Gastroesophageal sphincter (tissue), 4 donors: ENCODE measurements at regions not wholly inside any gene's neighbourhood (a gene's known extent, or its start where the extent isn't known, plus 50 kb on each side); places are given as distances from the start of the nearest gene placed in this dataset.

Source experiments
- ATAC-seq: fragments of 150-250 bp; one replicate; pipeline ENCODE4 v1.9.1; 2016; ENCODE audit warnings: mild to moderate bottlenecking, moderate library complexity
- H3K27ac ChIP-seq, 4 donors: fragments of 200-600 bp; sonication (generic) in 3 of 4; 1 replicate in 3 of 4; 2 replicates in 1 of 4; pipeline ENCODE4 v1.5.1; 2016 to 2019
- H3K27me3 ChIP-seq: fragments of 200-600 bp; sonication (generic); one replicate; pipeline ENCODE4 v1.5.1; 2019
- H3K36me3 ChIP-seq, 2 donors: fragments of 200-600 bp; sonication (generic); one replicate each; pipeline ENCODE4 v1.5.1; 2019; ENCODE audit warnings: control low read depth in 1 of 2
- H3K4me1 ChIP-seq, 3 donors: fragments of 200-600 bp; sonication (generic); 1 replicate in 2 of 3; 2 replicates in 1 of 3; pipeline ENCODE4 v1.5.1; 2016 to 2019; ENCODE audit warnings: control low read depth in 2 of 3
- H3K4me3 ChIP-seq, 2 donors: fragments of 200-600 bp; sonication (generic); one replicate each; pipeline ENCODE4 v1.5.1; 2019; ENCODE audit warnings: mild to moderate bottlenecking in 1 of 2, moderate library complexity in 1 of 2
- H3K9me3 ChIP-seq, 3 donors: fragments of 200-600 bp; sonication (generic); one replicate each; pipeline ENCODE4 v1.5.1; 2017 to 2019; ENCODE audit warnings: control low read depth in 2 of 3
- EP300 ChIP-seq: sonication (generic); formaldehyde crosslinking; IDR thresholded peaks from one replicate; pipeline ENCODE4 v1.6.1; 2017; ENCODE audit warnings: antibody characterized with exemption, mild to moderate bottlenecking
- POLR2A ChIP-seq, 2 donors: fragments of 450-650 bp; IDR thresholded peaks; one replicate each; pipeline ENCODE4 v1.6.1; 2017; ENCODE audit warnings: antibody characterized with exemption in 2 of 2, mild to moderate bottlenecking in 2 of 2, moderate library complexity in 1 of 2
- POLR2AphosphoS5 ChIP-seq: sonication (generic); formaldehyde crosslinking; IDR thresholded peaks from one replicate; pipeline ENCODE4 v1.6.1; 2017; ENCODE audit warnings: antibody characterized with exemption
- WGBS, 2 donors: methylation state at CpG; one replicate each; pipeline ENCODE4 v1.1.5; 2018; ENCODE audit warnings: low coverage in 1 of 2; 5-methylcytosine and 5-hydroxymethylcytosine counted together
- TF ChIP-seq, protein P1 (sequence below), 4 experiments: fragments of 200-600 bp in 2 of 4; fragments of 450-650 bp in 2 of 4; sonication (generic) in 1 of 4; IDR thresholded peaks; one replicate each; pipeline ENCODE4 v1.5.1; 2017 to 2019; ENCODE audit warnings: antibody characterized with exemption in 4 of 4, mild to moderate bottlenecking in 2 of 4, moderate library complexity in 2 of 4

DNA sequence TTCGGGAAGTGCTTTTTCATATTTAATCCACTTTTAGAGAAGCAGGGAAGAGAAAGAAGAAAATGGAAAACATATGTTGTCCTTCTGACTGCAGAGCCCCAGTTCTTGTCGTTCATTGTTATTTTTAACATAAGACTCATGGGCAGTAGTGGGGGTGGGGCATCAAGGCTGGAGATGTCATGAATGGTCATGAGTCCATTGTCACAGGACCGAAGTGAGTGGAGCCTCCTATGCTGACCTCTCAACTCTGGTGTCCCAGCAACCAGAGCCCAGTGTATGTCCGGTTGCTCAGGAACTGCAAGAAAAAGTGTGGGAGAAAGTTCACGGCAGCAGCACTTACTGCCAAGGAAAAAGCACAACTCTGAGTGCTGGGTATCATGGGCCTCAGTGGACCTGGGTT is 108.6 kb downstream of the BANF2 start:
- WGBS, 2 donors, result 19 to 27% methylated on average over 2 to 5 of the region's 5 CpGs
- Histone ChIP-seq H3K27me3 (no peaks in the 10 kb centered on the region), H3K27ac (peak overlapping the region in 3 of 4 donors; percentile 67 to 82 (median 76)), H3K9me3 (no peaks in the 10 kb centered on the region), H3K36me3 (no peaks in the 10 kb centered on the region), H3K4me3 (no peak overlapping the region), H3K4me1 (peaks cover 0 to 52% (median 29%) of the 10 kb centered on the region in 3 donors)
- peak; percentile 53 for ATAC-seq
- TF ChIP-seq POLR2A (IDR thresholded peaks at IDR 0.05), result no peak
- TF ChIP-seq, protein P1, sequence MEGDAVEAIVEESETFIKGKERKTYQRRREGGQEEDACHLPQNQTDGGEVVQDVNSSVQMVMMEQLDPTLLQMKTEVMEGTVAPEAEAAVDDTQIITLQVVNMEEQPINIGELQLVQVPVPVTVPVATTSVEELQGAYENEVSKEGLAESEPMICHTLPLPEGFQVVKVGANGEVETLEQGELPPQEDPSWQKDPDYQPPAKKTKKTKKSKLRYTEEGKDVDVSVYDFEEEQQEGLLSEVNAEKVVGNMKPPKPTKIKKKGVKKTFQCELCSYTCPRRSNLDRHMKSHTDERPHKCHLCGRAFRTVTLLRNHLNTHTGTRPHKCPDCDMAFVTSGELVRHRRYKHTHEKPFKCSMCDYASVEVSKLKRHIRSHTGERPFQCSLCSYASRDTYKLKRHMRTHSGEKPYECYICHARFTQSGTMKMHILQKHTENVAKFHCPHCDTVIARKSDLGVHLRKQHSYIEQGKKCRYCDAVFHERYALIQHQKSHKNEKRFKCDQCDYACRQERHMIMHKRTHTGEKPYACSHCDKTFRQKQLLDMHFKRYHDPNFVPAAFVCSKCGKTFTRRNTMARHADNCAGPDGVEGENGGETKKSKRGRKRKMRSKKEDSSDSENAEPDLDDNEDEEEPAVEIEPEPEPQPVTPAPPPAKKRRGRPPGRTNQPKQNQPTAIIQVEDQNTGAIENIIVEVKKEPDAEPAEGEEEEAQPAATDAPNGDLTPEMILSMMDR (IDR thresholded peaks at IDR 0.05), result no peak
- TF ChIP-seq EP300, result no peak
- TF ChIP-seq POLR2AphosphoS5, result no peak

DNA sequence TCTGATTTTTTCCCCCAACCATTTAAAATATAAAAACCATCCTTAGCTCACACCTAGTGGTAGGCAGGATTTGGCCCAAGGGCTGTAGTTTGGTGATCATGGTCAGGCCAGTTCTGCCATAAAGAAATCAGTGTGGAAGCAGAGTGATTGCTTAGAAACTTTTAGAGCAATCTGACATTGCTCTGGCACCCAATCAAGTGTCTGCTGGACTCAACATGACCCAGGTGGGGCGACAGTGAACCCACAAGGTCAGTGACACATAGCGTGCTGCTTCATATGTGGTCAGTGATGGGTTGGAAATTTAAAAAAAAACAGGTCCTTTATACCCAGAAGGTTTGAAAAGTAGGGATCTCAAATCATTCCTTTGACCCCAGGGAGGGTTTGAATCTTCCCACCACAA is 107.9 kb downstream of the BANF2 start:
- no peak for ATAC-seq
- TF ChIP-seq, protein P1 (IDR thresholded peaks at IDR 0.05), result no peak
- TF ChIP-seq EP300 (no peak), POLR2AphosphoS5 (no peak), POLR2A (IDR thresholded peaks at IDR 0.05) (no peak)
- no peaks in the 10 kb centered on the region for H3K27me3 ChIP-seq

DNA sequence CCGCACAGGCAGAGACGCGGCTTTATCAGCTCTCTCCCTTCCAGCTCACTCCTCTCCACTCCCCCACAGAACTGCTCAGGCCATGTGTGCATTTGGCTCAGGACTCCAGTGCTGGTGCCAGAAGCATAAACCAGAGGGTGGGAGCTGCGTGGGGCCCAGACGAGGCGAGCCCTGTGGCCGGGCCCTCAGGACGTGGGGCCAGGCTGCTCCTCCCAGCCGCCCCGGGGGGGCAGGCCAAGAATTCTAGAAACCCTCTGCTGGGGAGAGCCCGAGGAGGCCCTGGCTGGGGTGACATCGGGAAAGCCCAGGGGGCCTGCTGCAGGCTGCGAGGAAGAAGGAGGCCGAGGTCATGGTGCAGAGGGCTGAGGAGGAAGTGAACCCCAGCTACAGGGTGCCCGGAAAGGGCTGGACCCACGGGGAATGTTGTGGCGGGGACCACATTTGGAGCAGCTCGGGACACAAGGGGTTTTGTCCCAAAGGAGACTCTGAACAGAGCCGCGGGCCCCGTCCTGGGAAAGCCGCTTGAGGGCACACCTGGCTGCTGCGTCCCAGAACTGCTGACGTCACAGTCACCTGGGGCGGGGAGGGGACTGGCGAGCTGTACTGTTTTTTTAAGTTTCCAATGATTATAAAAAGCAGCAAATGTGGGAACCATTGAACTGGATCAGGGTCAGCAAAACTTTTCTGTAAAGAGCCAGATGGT is 107.1 kb downstream of the BANF2 start:
- no peaks in the 10 kb centered on the region for H3K9me3 ChIP-seq
- no peak overlapping the region for H3K4me3 ChIP-seq
- H3K36me3 ChIP-seq, result no peaks in the 10 kb centered on the region
- peaks cover 0 to 52% (median 29%) of the 10 kb centered on the region in 3 donors for H3K4me1 ChIP-seq
- no peaks in the 10 kb centered on the region for H3K27me3 ChIP-seq
- WGBS, 2 donors, result 36% methylated on average over 16 of the region's 26 CpGs; no CpG with 5 or more reads in 1 of the 2 donors
- H3K27ac ChIP-seq, result peak overlapping the region; percentile 26 to 82 (median 78)
- peak; percentile 74 for ATAC-seq
- TF ChIP-seq POLR2A (IDR thresholded peaks at IDR 0.05) (no peak), POLR2AphosphoS5 (peak; percentile 63)

More for the DNA sequence above, 107.9 kb downstream of the BANF2 start:
- no peaks in the 10 kb centered on the region for H3K9me3 ChIP-seq
- H3K36me3 ChIP-seq, result no peaks in the 10 kb centered on the region
- H3K27ac ChIP-seq, result peak overlapping the region in 3 of 4 donors; percentile 76 to 82 (median 79)
- H3K4me1 ChIP-seq, result peaks cover 0 to 52% (median 29%) of the 10 kb centered on the region in 3 donors
- 20 to 34% methylated on average over 2 of the region's 2 CpGs for WGBS, 2 donors
- no peak overlapping the region for H3K4me3 ChIP-seq

DNA sequence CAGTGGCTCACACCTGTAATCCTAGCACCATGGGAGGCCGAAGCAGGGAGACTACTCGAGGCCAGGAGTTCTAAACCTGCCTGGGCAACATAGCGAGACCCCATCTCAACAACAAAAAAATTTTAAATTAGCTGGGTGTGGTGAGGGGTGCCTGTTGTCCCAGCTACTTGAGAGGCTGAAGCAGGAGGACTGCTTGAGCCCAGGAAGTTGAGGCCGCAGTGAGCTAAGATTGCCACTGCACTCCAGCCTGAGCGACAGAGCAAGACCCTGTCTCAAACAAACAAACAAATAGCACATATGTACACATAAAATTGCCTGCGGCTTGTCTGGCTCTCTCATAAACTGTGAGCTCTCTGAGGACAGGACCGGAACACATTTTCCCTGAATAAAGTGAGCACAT is 106.3 kb downstream of the BANF2 start:
- no peak for TF ChIP-seq POLR2AphosphoS5
- TF ChIP-seq, protein P1 (IDR thresholded peaks at IDR 0.05), result no peak
- Histone ChIP-seq H3K27ac (peak overlapping the region; percentile 26 to 82 (median 78)), H3K9me3 (no peaks in the 10 kb centered on the region), H3K4me1 (peaks cover 0 to 52% (median 29%) of the 10 kb centered on the region in 3 donors), H3K4me3 (no peak overlapping the region), H3K27me3 (no peaks in the 10 kb centered on the region), H3K36me3 (no peaks in the 10 kb centered on the region)
- ATAC-seq, result no peak
- 82 to 100% methylated on average over 3 to 6 of the region's 7 CpGs for WGBS, 2 donors

DNA sequence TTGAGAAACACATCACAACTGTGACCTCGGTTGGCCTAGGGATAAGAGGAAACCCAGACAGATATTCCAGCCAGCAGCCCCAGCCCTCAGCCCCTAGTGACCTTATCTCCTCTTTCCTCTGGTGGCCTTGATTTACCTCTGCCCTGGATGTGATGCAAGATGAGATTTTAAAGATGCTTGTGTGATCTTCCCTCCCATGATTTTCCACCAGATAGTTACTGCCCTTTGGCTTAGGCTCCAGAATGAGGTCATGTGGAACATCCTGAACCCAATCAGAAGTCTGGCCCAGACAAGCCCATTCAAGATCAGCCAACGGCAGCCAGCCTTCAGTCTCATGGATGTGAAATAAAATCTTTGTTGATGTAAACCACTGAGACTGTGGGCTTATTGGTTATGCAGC is 104.0 kb downstream of the BANF2 start:
- no peak for TF ChIP-seq EP300
- TF ChIP-seq POLR2AphosphoS5, result peak; percentile 19
- 52 to 69% methylated on average over 2 of the region's 2 CpGs for WGBS, 2 donors
- peak overlapping the region in 3 of 4 donors; percentile 20 to 36 (median 28) for H3K27ac ChIP-seq

More for the DNA sequence above, 104.0 kb downstream of the BANF2 start:
- Histone ChIP-seq H3K9me3 (no peaks in the 10 kb centered on the region), H3K4me3 (no peak overlapping the region), H3K4me1 (peaks cover 0 to 32% (median 16%) of the 10 kb centered on the region in 3 donors), H3K36me3 (no peaks in the 10 kb centered on the region), H3K27me3 (no peaks in the 10 kb centered on the region)
- peak; percentile 60 for ATAC-seq
